ENCODE measurements at regions not wholly inside any gene's neighbourhood (a gene's known extent, or its start where the extent isn't known, plus 50 kb on each side); places are given as distances from the start of the nearest gene placed in this dataset.

DNA sequence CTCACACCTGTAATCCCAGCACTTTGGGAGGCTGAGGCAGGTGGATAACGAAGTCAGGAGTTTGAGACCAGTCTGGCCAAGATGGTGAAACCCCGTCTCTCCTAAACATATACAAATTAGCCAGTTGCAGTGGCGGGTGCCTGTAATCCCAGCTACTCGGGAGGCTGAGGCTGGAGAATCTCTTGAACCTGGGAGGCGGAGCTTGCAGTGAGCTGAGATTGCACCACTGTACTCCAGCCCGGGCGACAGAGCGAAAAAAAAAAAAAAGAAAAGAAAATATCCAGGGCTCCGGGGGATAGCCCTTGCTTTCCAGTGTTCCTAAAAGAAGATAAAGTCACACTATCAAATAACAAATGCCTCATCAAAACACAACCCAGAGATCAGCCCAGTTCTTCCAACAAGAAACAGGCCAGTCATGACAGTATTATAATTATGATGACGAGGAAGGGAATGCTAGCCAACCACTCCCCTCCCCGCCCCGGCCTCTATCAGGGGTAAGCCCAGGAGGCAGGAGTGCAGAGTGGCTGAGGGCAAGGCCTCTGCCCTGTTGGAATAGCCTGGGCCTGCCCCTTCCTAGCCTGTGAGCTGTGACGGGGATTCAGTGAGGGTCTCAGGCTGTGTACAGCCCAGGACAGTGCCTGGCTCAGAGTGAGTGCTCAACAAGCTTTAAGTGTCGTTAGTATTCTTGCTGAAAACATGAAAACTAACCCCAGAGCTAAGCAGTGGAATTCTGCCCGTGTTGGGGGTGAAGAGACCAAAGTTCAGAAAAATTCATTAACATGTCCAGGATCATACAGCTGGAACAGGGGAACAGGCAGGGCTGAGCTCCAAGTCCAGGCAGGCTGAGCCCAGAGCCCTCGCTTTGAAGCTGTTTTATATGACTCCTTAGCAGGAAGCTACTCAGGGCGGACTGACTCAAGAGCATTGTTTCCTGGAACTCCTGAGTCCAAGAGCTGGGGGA is 54.3 kb downstream of the FAM241B start:
- no peak for TF ChIP-seq CTCF (IDR thresholded peaks at IDR 0.05; ENCODE audit: insufficient read depth, low read length, missing control alignments)
- POLR2A ChIA-PET: no interaction called here
- no peak overlapping the region for H3K4me3 ChIP-seq (ENCODE audit: low read depth, low read length)
- DNase-seq (ENCODE audit: low read depth, low spot score): no peak
- CTCF ChIA-PET: no interaction called here

- H3K4me3 ChIP-seq (ENCODE audit: low read depth, low read length): no peak overlapping the region
- CTCF ChIA-PET: interaction anchor here (0.8 kb wide), 1 partner anchor 170 kb away, joined by 3 read pairs; no protein-coding TSS in a partner anchor
- no peak for DNase-seq (ENCODE audit: low read depth, low spot score)
- POLR2A ChIA-PET: no interaction called here
- TF ChIP-seq CTCF (IDR thresholded peaks at IDR 0.05; ENCODE audit: insufficient read depth, low read length, missing control alignments): no peak
Observed at GRCh38 chr10:69684981-69685353, 54.9 kb downstream of the FAM241B start.

DNA sequence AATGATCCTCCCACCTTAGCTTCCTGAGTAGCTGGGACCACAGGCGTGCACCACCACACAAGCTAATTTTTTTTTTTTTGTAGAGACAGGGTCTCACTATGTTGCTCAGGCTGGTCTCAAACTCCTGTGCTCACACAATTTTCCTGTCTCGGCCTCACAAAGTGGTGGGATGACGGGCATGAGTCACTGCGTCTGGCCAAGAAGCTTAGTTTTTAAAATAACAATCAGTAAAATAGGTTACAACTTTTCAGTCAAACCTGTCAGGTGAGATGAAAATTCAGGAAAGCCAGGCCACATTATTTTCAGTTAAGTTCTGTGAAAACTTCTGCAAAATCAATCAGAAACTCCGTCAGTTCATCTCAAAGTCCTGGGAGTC is 55.4 kb downstream of the FAM241B start:
- POLR2A ChIA-PET: no interaction called here
- CTCF ChIA-PET: interaction anchor here (0.8 kb wide), 1 partner anchor 170 kb away, joined by 3 read pairs; no protein-coding TSS in a partner anchor
- no peak for TF ChIP-seq CTCF (IDR thresholded peaks at IDR 0.05; ENCODE audit: insufficient read depth, low read length, missing control alignments)

GRCh38 chr10:69685802-69686585 is 55.9 kb downstream of the FAM241B start:
- ChIA-PET POLR2A (no interaction called here), CTCF (interaction anchor here (0.8 to 1.7 kb wide), 3 partner anchors 10 to 171 kb away, joined by 3 to 4 read pairs (median 4); no protein-coding TSS in a partner anchor)
- DNase-seq (ENCODE audit: low read depth, low spot score): no peak
- TF ChIP-seq CTCF (IDR thresholded peaks at IDR 0.05; ENCODE audit: insufficient read depth, low read length, missing control alignments): no peak
- H3K4me3 ChIP-seq (ENCODE audit: low read depth, low read length): no peak overlapping the region

More for the DNA sequence above, 55.4 kb downstream of the FAM241B start:
- no peak overlapping the region for H3K4me3 ChIP-seq (ENCODE audit: low read depth, low read length)
- no peak for DNase-seq (ENCODE audit: low read depth, low spot score)

GRCh38 chr10:69686866-69687265 is 56.8 kb downstream of the FAM241B start:
- no peak for DNase-seq (ENCODE audit: low read depth, low spot score)
- TF ChIP-seq CTCF (IDR thresholded peaks at IDR 0.05; ENCODE audit: insufficient read depth, low read length, missing control alignments): no peak
- CTCF ChIA-PET: interaction anchor here (1.3 to 1.7 kb wide), 3 partner anchors 9 to 227 kb away, joined by 4 to 5 read pairs (median 4); no protein-coding TSS in a partner anchor
- POLR2A ChIA-PET: no interaction called here
- no peak overlapping the region for H3K4me3 ChIP-seq (ENCODE audit: low read depth, low read length)

DNA sequence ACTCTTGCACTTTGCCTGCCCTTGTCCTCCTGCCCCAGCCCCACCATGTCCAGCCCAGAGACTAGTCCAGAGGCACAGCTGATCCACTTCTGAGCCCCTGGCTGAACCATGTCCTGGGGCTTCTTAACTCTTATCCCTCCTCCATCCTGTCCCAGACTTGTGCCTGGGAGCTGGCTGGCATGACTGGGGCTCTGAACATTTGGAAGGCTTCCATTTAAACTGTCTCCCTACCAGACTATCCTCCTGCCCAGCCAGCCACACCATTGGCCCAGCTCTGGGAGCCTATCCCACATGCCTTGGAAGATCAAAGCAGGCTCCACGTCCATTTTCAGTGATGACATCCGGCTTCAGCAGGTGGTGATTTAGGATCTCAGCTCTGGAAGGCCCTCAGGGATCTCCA is 57.4 kb downstream of the FAM241B start:
- no peak for TF ChIP-seq CTCF (IDR thresholded peaks at IDR 0.05; ENCODE audit: insufficient read depth, low read length, missing control alignments)
- H3K4me3 ChIP-seq (ENCODE audit: low read depth, low read length): no peak overlapping the region
- ChIA-PET CTCF (interaction anchor here (1.2 to 1.7 kb wide), 3 partner anchors 9 to 227 kb away, joined by 3 to 5 read pairs (median 4); no protein-coding TSS in a partner anchor), POLR2A (no interaction called here)
- DNase-seq (ENCODE audit: low read depth, low spot score): no peak

All from AG04449 (cell line).